ENCODE measurements at regions not wholly inside any gene's neighbourhood (a gene's known extent, or its start where the extent isn't known, plus 50 kb on each side); places are given as distances from the start of the nearest gene placed in this dataset.

DNA sequence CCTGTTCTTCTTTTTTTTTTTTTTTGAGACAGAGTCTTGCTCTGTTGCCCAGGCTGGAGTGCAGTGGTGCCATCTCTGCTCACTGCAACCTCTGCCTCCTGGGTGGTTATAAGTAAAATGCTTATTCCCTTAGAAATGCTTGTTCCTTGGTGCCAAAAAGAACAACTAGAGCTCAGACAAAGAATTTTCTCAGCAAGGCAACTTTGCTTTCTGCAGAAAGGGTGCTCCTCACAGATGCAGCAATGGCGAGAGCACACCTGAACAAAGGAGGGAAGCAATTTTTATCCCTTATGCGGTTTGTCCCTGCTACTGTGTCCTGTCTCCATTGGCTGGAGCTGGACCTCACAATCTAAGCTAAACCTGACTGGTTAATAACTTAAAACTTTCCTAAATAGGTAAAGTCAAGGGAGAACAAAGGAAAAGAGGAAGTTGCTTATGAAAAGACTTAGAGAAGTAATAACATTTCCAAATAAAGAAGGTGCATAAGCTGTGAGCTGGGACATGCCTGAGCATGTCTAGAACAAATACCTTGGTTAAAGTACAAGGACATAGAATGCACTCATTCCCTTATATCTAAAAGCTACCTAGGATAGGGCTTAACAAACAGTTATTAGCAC is 90.0 kb upstream of the PRR5 start:
- ChIA-PET CTCF (no interaction called here), POLR2A (ENCODE audit: low non-redundant PET) (no interaction called here)
- Histone ChIP-seq H3K4me3 (ENCODE audit: low read depth, low read length, poor library complexity, severe bottlenecking) (no peak overlapping the region), H3K4me1 (ENCODE audit: insufficient read depth, low read length, poor library complexity, severe bottlenecking) (no peaks in the 10 kb centered on the region), H3K27me3 (replicated peaks; ENCODE audit: insufficient read depth, low read depth, low read length, poor library complexity) (no peaks in the 10 kb centered on the region), H3K36me3 (ENCODE audit: insufficient read depth, low read length, poor library complexity, severe bottlenecking) (no peaks in the 10 kb centered on the region), H3K9me3 (ENCODE audit: low read depth, low read length, poor library complexity, severe bottlenecking) (peaks cover 5% of the 10 kb centered on the region), H3K27ac (ENCODE audit: low read depth, low read length, poor library complexity, severe bottlenecking) (no peak overlapping the region)
- TF ChIP-seq EZH2 (IDR thresholded peaks at IDR 0.05; ENCODE audit: borderline replicate concordance, low read depth, low read length, poor library complexity, severe bottlenecking) (no peak), CTCF (conservative IDR thresholded peaks at IDR 0.05; ENCODE audit: low read depth, low read length) (no peak)
- DNase-seq (ENCODE audit: low spot score), result no peak
- intact Hi-C loops (cut with micrococcal nuclease; ENCODE audit: unreplicated experiment), result no loop called here
- no TSS peak for BruUV-seq (replicated peaks)

- intact Hi-C loops (cut with micrococcal nuclease; ENCODE audit: unreplicated experiment), result no loop called here
- Histone ChIP-seq H3K9me3 (ENCODE audit: low read depth, low read length, poor library complexity, severe bottlenecking) (peaks cover 5% of the 10 kb centered on the region), H3K36me3 (ENCODE audit: insufficient read depth, low read length, poor library complexity, severe bottlenecking) (no peaks in the 10 kb centered on the region), H3K4me1 (ENCODE audit: insufficient read depth, low read length, poor library complexity, severe bottlenecking) (no peaks in the 10 kb centered on the region), H3K4me3 (ENCODE audit: low read depth, low read length, poor library complexity, severe bottlenecking) (no peak overlapping the region), H3K27ac (ENCODE audit: low read depth, low read length, poor library complexity, severe bottlenecking) (no peak overlapping the region), H3K27me3 (replicated peaks; ENCODE audit: insufficient read depth, low read depth, low read length, poor library complexity) (no peaks in the 10 kb centered on the region)
- CTCF ChIA-PET, result no interaction called here
- BruUV-seq (replicated peaks), result no TSS peak
- TF ChIP-seq EZH2 (IDR thresholded peaks at IDR 0.05; ENCODE audit: borderline replicate concordance, low read depth, low read length, poor library complexity, severe bottlenecking) (no peak), CTCF (conservative IDR thresholded peaks at IDR 0.05; ENCODE audit: low read depth, low read length) (no peak)
- DNase-seq (ENCODE audit: low spot score), result no peak
- POLR2A ChIA-PET (ENCODE audit: low non-redundant PET), result no interaction called here
These were observed 91.9 kb upstream of the PRR5 start for GRCh38 chr22:44610071-44610470.

- no peak for DNase-seq (ENCODE audit: low spot score)
- no peaks in the 10 kb centered on the region for H3K4me1 ChIP-seq (ENCODE audit: insufficient read depth, low read length, poor library complexity, severe bottlenecking)
- peaks cover 5% of the 10 kb centered on the region for H3K9me3 ChIP-seq (ENCODE audit: low read depth, low read length, poor library complexity, severe bottlenecking)
- BruUV-seq (replicated peaks), result no TSS peak
- H3K27ac ChIP-seq (ENCODE audit: low read depth, low read length, poor library complexity, severe bottlenecking), result no peak overlapping the region
- ChIA-PET POLR2A (ENCODE audit: low non-redundant PET) (no interaction called here), CTCF (no interaction called here)
- H3K36me3 ChIP-seq (ENCODE audit: insufficient read depth, low read length, poor library complexity, severe bottlenecking), result no peaks in the 10 kb centered on the region
- TF ChIP-seq EZH2 (IDR thresholded peaks at IDR 0.05; ENCODE audit: borderline replicate concordance, low read depth, low read length, poor library complexity, severe bottlenecking) (no peak), CTCF (conservative IDR thresholded peaks at IDR 0.05; ENCODE audit: low read depth, low read length) (no peak)
- H3K4me3 ChIP-seq (ENCODE audit: low read depth, low read length, poor library complexity, severe bottlenecking), result no peak overlapping the region
- intact Hi-C loops (cut with micrococcal nuclease; ENCODE audit: unreplicated experiment), result no loop called here
- no peaks in the 10 kb centered on the region for H3K27me3 ChIP-seq (replicated peaks; ENCODE audit: insufficient read depth, low read depth, low read length, poor library complexity)
These were observed 92.5 kb upstream of the PRR5 start for GRCh38 chr22:44609400-44609988.

Measured in A673 (cell line).